Cardiac muscle cell (in vitro differentiated cells and primary cell): ENCODE measurements at regions not wholly inside any gene's neighbourhood (a gene's known extent, or its start where the extent isn't known, plus 50 kb on each side); places are given as distances from the start of the nearest gene placed in this dataset.

ENCODE experiments used
- DNase-seq, 2 donors: peaks; one replicate each; pipeline versions ENCODE4 v3.0.0 to v3.0.0-alpha.2; 2010 to 2017; ENCODE audit warnings: low read depth in 1 of 2, low spot score in 1 of 2
- H3K27ac ChIP-seq: fragments of 200-600 bp; sonication (generic); 2 replicates; pipeline ENCODE4 v1.5.1; 2016
- H3K27me3 ChIP-seq: fragments of 200-600 bp; sonication (generic); 2 replicates; pipeline ENCODE4 v1.6.0; 2016; ENCODE audit warnings: control low read depth
- H3K36me3 ChIP-seq: fragments of 200-600 bp; sonication (generic); 2 replicates; pipeline ENCODE4 v1.5.1; 2016; ENCODE audit warnings: control low read depth
- H3K4me1 ChIP-seq: fragments of 200-600 bp; sonication (generic); 2 replicates; pipeline ENCODE4 v1.8.1; 2017; ENCODE audit warnings: low read depth, mild to moderate bottlenecking, mixed run types
- H3K4me3 ChIP-seq: fragments of 200-600 bp; sonication (generic); 2 replicates; pipeline ENCODE4 v1.5.1; 2016; ENCODE audit warnings: mild to moderate bottlenecking
- H3K9me3 ChIP-seq: fragments of 200-600 bp; sonication (generic); 2 replicates; pipeline ENCODE4 v1.5.1; 2017; ENCODE audit warnings: low read depth, mild to moderate bottlenecking, control low read depth
- TF ChIP-seq, protein P1 (sequence below): IDR thresholded peaks from 2 replicates; pipeline ENCODE4 v1.5.1; 2012; ENCODE audit warnings: low read depth, mild to moderate bottlenecking, low read length

- Histone ChIP-seq H3K27me3 (no peaks in the 10 kb centered on the region), H3K9me3 (no peaks in the 10 kb centered on the region), H3K27ac (no peak overlapping the region), H3K4me3 (no peak overlapping the region), H3K36me3 (no peaks in the 10 kb centered on the region), H3K4me1 (no peaks in the 10 kb centered on the region)
- DNase-seq = no peak
- TF ChIP-seq, protein P1, sequence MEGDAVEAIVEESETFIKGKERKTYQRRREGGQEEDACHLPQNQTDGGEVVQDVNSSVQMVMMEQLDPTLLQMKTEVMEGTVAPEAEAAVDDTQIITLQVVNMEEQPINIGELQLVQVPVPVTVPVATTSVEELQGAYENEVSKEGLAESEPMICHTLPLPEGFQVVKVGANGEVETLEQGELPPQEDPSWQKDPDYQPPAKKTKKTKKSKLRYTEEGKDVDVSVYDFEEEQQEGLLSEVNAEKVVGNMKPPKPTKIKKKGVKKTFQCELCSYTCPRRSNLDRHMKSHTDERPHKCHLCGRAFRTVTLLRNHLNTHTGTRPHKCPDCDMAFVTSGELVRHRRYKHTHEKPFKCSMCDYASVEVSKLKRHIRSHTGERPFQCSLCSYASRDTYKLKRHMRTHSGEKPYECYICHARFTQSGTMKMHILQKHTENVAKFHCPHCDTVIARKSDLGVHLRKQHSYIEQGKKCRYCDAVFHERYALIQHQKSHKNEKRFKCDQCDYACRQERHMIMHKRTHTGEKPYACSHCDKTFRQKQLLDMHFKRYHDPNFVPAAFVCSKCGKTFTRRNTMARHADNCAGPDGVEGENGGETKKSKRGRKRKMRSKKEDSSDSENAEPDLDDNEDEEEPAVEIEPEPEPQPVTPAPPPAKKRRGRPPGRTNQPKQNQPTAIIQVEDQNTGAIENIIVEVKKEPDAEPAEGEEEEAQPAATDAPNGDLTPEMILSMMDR = no peak
These were observed 283.2 kb downstream of the KCNS3 start for GRCh38 chr2:18161681-18162080.

- H3K27ac ChIP-seq = no peak overlapping the region
- H3K4me1 ChIP-seq = no peaks in the 10 kb centered on the region
- H3K27me3 ChIP-seq = no peaks in the 10 kb centered on the region
- H3K9me3 ChIP-seq = no peaks in the 10 kb centered on the region
- H3K4me3 ChIP-seq = no peak overlapping the region
- TF ChIP-seq, protein P1 = no peak
- DNase-seq = no peak
- H3K36me3 ChIP-seq = no peaks in the 10 kb centered on the region
These were observed 281.4 kb downstream of the KCNS3 start for GRCh38 chr2:18159896-18160295.

DNA sequence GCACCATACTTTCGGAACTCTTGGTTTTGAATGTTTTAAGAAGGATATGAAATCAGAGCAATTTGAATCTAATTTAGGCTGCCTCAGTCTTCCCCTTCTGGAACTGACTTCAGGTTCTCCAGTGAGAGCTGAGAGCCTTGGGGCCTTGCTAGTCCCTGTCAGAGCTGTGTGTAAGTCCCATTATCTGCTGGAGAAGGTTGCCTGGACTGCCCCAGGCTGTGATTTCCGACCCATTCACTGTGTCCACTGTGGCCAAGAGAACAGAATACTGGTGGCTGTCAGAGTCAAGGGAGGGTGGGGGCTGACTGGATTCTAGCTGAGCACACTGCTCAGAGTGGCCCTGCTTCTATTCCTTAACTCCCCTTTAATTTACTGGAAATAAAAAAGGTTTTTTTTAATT is 278.0 kb downstream of the KCNS3 start:
- TF ChIP-seq, protein P1 = no peak
- Histone ChIP-seq H3K9me3 (no peaks in the 10 kb centered on the region), H3K36me3 (no peaks in the 10 kb centered on the region), H3K4me1 (no peaks in the 10 kb centered on the region), H3K4me3 (no peak overlapping the region), H3K27ac (no peak overlapping the region), H3K27me3 (no peaks in the 10 kb centered on the region)
- no peak for DNase-seq

DNA sequence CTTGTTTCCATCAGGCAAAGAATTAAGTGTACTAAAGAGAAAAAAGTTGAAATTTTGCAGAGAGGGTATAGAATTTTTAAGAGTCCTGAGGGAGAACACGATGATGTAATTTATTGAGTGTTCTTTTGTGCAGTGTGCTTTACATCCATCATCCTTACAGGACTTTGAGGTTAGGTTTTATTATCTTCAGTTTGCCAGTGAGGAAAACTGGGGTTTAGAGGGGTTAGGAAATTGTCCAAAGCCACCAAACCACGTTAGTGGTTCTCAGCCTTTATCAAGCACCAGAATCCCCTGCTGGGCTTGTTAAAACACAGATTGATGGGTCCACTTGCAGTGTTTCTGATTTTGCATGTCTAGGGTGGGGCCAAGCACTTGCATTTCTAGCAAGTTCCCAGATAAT is 277.5 kb downstream of the KCNS3 start:
- Histone ChIP-seq H3K4me1 (no peaks in the 10 kb centered on the region), H3K36me3 (no peaks in the 10 kb centered on the region), H3K27me3 (no peaks in the 10 kb centered on the region), H3K9me3 (no peaks in the 10 kb centered on the region), H3K4me3 (no peak overlapping the region), H3K27ac (no peak overlapping the region)
- TF ChIP-seq, protein P1 = no peak
- no peak for DNase-seq

DNA sequence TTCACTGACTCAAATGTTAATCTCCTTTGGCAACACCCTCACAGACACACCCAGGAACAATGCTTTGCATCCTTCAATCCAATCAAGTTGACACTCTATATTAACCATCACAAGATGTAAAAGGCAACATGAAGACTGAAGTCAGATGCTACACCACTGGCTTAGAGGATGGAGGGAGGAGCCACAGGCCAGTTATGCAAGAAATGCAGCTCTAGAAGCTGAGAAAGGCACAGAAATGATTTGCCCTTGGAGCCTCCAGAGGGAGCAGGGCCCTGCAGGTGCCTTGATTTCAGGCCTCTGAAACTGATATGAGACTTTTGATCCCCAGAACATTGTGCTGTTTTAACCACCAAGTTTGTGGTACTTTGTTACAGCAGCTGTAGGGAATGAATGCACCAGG is 276.3 kb downstream of the KCNS3 start:
- TF ChIP-seq, protein P1 = no peak
- H3K27me3 ChIP-seq = no peaks in the 10 kb centered on the region

DNA sequence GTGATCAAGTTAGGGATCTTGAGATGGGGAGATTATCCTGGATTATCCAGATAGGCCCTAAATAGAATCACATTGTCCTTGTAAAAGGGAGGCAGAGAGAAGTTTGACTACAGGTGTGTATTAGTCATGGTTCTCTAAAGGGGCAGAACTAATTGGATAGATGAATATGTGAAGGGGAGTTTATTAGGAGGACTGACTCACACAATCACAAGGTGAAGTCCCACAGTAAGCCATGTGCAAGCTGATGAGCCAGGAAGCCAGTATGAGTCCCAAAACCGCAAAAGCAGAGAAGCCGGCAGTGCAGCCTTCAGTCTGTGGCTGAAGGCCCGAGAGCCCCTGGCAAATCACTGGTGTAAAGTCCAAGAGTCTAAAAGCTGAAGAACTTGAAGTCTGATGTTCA is 275.8 kb downstream of the KCNS3 start:
- DNase-seq = no peak
- no peaks in the 10 kb centered on the region for H3K4me1 ChIP-seq
- no peaks in the 10 kb centered on the region for H3K27me3 ChIP-seq

More for the DNA sequence above, 276.3 kb downstream of the KCNS3 start:
- Histone ChIP-seq H3K4me1 (no peaks in the 10 kb centered on the region), H3K27ac (no peak overlapping the region), H3K36me3 (no peaks in the 10 kb centered on the region), H3K4me3 (no peak overlapping the region), H3K9me3 (no peaks in the 10 kb centered on the region)
- peak in 1 of 2 donors; percentile 26 for DNase-seq

More for the DNA sequence above, 275.8 kb downstream of the KCNS3 start:
- H3K9me3 ChIP-seq = no peaks in the 10 kb centered on the region
- TF ChIP-seq, protein P1 = no peak
- H3K36me3 ChIP-seq = no peaks in the 10 kb centered on the region
- no peak overlapping the region for H3K27ac ChIP-seq
- H3K4me3 ChIP-seq = no peak overlapping the region
